ENCODE measurements at regions not wholly inside any gene's neighbourhood (a gene's known extent, or its start where the extent isn't known, plus 50 kb on each side); places are given as distances from the start of the nearest gene placed in this dataset.

DNA sequence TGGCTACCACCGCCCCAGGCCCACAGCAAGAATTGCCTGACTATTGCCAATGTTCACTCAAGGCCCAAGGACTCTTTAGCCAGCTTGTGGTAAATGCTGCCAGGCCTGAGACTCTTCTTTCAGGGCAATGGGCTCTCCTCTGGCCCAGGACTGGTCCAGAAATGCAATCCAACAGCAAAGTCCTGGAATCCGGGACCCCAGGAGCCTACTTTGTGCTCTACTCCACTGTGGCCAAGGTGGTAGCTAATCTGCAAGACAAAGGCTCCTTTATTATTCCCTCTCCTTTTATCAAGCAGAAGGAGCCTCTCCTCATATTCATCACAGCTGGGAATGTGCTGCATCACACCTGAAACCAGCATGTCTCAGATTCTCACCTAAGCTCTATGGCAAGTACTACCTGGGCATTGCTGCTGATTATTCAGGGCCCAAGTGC, 107.6 kb upstream of the PRSS58 start:
- DNase-seq (ENCODE audit: low spot score), result no peak

DNA sequence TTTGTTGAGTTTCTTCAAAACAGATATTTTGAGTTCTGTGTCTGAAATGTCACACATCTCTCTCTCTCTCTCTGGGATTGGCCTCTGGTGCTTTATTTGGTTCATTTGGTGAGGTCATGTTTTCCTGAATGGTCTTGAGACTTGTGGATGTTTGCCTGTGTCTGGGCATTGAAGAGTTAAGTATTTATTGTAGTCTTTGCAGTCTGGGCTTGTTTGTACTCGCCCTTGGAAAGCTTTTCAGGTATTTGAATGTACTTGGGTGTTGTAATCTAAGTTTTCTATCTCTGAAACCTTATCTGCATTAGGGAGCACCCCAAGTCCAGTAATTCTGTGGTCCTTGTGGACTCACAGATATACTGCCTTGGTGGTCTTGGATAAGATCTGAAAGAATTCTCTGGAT, 106.7 kb upstream of the PRSS58 start:
- DNase-seq (ENCODE audit: low spot score), result no peak

DNA sequence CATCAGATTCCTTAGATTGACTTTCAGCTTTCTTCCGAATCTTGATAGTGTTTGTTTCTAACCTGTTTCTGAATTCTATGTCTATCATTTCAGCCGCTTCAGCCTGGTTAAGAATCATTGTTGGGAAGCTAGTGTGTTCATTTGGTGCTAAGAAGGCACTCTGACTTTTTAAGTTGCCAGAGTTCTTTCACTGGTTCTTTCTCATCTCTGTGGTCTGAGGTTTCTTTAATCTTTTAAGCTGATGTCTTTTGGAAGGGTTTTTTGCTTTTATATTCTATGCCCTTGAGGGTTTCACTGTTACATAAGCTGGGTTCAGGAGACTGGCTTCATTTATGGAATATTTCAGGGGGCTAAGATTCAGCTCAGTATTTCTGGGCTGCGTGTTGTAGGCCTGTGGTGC, 104.5 kb upstream of the PRSS58 start:
- no peak for DNase-seq (ENCODE audit: low spot score)

DNA sequence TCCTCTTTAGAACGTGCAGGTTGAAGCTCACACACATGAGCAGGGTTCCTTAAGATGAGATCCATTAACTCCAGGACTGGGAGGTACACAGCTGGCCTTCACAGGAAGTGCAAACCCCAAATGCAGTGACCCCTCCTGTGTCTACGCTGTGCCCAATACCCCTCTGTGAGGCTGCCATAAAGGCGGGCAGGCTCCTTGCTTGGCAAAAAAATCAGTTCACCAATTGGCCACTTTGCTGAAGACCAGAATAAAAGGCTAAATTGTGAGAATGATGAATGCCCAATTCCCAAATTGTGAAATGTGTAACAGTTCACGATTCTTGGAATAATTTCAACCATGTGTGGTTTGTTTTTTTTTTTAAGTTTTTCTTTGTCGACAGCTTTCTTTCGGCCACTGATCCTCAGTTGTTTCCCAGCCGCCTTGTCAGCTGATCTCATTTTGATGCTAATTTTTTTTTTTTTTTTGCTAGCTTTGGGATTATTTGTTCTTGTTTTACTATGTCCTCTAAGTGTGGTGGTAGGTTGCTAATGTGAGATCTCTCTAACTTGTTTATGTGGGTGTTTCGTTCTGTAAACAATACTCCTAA, 101.9 kb upstream of the PRSS58 start:
- no peak for DNase-seq (ENCODE audit: low spot score)

DNA sequence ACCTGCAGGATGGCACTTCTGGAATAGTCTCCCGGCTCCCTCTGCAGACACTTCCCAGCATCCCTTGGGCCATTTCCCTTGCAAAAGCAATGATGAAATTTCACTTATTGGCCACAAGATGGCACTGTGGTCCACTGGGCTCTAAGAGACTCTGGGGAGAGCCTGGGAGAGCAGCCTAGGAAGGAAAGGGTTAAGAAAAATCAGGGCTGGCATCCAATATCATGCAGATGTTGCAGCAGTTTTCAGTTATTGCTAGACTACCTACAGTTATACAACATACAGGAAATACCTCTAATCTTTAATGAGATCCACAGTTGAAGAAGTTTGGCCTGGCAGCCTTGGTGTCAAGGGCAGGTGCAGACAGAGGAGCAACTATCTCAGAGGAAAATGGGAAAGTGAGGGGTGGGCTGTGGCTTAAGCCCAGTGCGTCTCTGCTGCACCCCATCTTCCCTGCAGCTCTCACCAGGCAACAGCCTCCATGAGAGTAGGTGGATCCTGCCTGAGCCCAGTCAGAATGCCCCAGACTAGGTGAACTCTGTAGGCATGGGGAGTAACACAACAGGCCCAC, 100.2 kb upstream of the PRSS58 start:
- peak; percentile 80 for DNase-seq (ENCODE audit: low spot score)

DNA sequence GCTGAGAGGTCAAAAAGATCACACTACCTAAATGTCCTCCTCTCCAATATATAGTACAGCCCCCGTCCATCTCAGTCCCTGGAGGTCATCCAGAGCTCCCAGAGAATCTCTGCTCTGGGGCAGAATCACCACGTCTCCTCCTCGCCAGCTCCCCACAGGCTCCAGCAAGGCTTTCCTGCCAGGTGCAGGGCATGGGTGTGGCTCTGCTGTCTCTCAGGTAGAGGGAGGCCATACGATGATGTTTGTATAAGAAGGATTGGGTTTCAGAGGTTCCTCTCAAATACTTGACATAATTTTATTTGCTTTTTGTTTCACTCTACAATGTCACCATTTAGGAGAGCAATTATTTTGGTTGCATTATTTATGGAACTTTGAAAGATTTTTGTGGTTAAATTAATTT, 98.3 kb upstream of the PRSS58 start:
- DNase-seq (ENCODE audit: low spot score), result no peak

DNA sequence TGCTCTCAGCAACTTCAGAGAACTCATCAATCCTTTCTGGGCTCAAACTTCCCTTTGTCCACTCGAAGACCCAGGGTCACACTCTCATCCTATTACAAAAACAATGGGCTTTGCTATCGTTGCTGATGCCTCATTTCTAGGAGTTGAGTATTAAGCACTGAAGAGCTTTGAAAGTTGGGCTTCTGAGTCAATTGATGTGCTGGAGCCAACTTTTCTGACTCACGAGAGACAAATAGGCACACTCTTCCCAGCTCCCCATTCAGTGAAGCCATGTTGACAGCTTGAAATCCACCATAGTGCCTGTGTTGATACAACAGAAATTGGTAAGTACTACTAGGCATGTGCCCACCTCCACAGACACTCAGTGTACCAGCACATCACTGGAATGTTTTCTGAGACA, 97.5 kb upstream of the PRSS58 start:
- peak; percentile 61 for DNase-seq (ENCODE audit: low spot score)

DNA sequence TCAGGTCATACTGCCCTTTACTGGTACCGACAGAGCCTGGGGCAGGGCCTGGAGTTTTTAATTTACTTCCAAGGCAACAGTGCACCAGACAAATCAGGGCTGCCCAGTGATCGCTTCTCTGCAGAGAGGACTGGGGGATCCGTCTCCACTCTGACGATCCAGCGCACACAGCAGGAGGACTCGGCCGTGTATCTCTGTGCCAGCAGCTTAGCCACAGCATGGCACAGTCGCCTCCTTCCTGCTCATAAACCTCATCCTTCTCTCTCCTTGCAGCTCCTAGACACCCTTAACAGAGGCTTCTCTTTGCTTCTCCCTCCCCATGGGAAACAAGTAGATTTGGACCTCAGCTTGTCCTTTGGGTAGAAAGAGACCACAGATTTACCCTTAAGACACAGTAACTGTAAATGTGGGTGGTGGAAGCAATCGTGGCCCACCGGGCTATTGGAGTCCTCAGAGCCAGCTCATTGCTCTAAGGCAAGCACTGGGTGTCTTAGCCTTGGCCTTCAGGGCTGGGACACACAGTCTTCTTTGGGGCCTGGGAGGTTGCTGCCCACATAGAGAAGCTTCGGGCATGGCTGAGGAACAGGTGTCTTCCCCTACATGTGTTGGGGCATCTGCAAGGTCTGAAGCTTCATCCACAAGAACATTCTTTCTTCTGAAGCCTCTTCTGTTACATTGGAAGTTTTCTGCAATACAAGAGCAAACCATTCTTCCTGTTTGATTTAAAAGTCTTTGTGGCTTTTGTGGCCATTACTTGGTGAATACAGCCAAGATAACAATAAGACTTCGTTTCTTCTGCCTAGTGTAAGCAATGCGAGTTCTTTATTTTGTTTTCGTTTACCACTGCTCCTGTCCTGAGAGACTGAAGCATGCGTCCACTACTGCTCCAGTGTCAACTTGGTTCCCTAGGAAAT, 95.5 kb upstream of the PRSS58 start:
- no peak for DNase-seq (ENCODE audit: low spot score)

DNA sequence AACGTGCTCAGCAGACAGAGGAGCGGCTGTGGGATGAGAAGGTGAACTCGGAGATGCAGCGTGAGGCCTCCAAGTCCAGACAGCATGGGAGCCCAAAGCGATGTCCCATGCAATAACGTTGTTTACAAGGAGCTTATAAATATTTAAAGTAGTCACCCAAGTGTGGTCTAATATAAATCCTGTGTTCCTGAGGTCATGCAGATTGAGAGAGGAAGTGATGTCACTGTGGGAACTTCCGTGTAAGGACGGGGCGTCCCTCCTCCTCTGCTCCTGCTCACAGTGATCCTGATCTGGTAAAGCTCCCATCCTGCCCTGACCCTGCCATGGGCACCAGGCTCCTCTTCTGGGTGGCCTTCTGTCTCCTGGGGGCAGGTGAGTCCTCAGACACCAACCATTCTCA, 94.7 kb upstream of the PRSS58 start:
- no peak for DNase-seq (ENCODE audit: low spot score)

DNA sequence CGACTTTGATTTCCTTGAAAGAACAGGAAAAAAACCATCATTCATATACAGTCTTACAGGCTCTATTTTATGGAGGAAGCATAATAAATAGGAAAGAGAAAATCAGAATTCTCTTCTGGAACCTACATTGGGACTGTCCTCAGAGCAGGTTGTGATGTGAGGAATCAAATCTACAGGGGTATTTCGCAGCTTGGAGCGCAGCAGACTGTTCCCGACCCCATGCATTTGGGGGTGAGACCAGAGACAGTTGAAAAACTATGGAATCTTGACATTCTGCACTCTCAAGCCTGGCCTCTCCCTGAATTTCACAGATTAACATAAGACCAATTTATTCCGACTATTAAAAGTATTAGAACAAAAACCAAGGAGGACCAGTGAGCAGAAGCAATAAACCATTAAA, 93.3 kb upstream of the PRSS58 start:
- no peak for DNase-seq (ENCODE audit: low spot score)

DNA sequence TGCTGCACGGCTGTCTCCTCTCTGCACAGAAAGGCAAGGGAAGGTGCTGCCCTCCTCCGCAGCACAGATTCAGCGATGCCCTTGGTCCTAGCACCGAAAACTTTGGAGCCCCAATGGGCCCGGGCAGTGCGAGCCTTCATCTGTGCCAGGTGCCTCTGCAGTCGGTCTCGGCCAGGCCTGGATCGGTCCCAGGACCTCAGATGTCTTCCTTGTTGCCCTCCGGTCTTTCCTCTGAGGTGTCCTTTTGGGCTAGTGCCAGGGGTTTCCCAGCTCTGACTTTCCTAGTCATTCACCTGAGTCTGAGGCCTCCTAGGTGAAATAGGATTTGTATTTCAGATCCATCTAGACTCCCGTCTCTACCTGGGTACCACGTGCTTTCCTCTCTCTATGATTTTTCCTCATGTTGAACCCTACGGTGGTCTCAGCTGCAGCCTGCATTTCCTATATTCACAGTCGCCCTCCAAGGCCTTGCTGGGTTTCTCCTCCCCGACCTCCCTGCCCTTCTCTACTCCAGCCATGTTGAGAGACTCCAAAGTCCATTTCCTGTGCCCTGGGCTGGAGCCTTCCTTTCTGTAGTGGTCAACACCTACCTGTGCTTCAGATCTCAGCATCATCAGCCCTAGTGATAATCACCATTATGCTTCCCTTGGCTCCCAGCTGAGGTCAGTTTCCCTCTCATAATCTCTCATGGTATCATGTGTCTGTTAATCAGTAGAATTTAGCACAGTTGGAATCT, 92.0 kb upstream of the PRSS58 start:
- DNase-seq (ENCODE audit: low spot score), result no peak

DNA sequence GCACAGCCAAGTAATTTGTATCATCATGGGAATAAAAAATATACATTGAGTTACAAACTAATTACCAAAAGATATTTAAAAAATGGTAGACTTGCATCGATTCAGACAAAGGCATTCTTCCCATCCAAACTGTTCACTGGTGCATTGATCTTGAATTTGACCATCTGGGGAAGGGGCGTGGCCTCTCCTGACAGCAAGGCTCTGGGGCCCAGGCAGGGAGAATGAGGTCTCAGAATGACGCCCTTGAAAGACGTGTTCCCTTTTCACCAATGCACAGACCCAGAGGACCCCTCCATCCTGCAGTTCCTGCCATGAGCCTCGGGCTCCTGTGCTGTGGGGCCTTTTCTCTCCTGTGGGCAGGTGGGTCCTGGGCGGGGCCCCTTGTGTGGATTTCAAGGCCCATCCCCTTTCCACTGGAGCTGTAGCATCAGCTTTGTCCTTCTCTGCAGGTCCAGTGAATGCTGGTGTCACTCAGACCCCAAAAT, 91.1 kb upstream of the PRSS58 start:
- DNase-seq (ENCODE audit: low spot score), result no peak

DNA sequence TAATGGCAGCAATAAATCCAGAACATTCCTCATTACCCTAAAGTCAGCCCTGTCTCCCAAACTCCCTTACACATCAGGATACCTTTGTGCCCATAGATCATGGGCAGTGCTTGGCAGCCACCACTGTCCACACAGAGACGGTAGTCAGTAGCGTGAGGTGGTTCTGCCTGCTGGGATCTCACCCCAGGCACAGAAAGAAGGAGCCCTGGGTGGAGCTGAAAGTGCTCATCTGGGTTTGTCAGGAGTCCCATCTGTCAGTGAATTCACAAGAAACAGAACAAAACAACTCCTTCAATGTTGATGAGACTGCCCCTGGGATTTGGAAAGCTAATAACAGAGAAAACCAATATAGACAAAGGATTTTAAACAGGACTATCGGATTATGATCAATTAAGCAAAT, 90.2 kb upstream of the PRSS58 start:
- DNase-seq (ENCODE audit: low spot score), result no peak

DNA sequence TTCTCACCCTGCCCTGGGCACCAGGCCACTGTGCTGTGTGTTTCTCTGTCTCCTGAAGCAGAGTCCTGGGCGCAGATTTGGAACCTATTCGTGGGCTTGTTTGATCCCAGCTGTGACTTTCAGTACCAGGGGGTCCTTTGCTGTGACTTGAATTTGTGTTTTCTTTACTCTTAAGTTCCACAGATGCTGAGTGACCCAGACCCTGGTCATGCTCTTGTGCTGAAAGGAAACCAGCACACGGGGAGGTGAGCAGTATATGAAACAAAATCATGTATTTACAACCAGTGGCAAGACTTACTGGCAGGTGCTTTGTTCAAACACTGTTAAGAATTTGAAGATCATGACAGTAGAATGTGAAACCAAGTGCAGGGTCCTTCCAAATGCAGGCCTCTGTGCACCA, 89.2 kb upstream of the PRSS58 start:
- DNase-seq (ENCODE audit: low spot score), result no peak

DNA sequence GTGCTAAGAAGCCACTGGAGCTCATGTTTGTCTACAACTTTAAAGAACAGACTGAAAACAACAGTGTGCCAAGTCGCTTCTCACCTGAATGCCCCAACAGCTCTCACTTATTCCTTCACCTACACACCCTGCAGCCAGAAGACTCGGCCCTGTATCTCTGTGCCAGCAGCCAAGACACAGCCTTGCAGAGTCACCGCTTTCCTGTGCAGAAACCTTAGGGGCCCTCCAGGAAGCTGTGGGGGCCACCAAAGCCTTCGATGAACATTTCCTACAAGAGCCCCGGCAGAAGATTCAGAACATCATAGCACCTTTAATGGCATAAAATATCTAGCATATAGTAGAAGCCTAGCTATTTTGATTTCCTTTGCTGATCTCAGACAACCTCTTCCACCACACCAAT, 88.0 kb upstream of the PRSS58 start:
- no peak for DNase-seq (ENCODE audit: low spot score)

DNA sequence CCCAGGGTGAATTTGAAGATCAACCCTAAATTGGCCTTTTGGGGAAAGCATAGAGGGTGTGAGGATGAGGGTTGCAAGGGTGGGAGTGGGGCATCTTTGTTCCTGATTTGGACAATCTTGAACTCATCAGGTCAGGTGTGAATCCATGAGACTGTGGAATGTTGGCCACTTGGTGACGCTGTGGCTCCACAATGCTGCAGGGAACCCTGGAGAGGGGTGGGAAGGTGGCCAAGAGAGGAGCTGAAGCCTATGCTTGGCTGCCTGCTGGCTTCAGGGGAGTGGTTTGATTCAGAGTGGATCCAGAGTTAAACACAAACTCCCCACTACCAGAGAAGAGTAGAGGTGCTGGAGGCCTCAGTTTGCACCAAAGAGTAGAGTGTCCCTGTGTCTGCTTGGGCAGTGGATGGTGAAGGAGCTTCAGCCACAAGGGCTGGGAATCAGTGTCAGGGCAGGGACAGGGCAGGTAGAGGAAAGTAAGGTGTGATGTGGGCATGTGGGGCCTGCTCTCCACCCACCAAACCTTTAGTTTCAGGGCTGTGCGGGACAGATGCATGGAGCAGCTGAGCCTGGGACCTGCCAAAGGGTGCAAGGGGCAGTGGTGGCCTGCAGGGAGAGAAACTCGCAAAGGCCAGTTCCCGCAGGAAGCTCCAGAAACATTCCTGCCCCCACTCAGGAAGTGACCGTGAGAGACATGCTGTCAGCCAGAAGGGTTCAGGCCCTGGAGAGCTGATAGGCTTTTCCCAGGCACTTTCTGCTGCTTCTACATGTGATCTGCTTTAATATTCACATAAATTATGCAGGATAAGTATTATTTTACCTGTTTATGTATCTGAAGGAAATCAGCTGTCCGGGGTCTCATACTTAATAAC, 81.0 kb upstream of the PRSS58 start:
- peak; percentile 53 for DNase-seq (ENCODE audit: low spot score)

DNA sequence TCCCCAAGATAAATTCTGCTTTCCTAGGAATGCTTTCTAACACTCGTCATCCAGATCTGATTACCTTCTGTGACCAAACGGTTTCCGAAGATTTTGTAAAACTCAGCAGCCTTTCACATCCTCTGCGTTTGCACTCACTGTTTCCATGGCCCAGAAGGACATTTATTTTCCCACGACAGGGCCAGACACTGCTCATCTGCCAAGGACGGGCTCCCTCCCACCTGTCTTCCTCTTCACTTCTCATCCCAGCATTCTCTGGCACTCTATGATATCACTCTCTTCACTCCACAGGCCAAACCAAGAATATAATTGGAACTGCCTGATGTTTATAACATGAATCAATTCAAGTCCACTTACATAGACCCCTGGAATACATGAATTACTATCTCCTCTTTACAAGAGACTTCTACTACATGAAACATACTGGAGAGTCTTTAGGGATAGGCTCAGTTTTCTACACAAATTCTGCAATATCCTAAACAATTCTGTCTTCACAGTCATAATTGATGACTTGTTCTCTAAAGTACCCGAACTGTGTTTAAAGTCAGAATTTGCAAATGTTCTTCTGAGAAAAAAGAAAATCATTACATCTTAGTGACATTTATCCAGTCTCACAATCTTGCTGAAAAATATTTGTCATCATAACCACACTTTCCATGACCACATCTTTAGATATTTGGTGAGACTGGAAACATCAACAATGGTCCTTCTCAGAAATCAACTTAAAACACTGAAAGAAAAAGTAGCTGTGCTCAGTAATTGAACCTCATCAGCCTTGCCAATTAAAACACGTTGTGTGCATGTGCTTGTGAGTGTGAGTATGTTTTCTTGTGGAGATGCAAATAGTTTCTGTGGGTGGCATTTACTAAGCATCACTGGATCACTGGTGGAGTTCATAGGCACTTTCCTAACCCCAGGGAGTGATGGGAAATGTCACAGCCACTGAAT, 79.5 kb upstream of the PRSS58 start:
- DNase-seq (ENCODE audit: low spot score), result no peak

DNA sequence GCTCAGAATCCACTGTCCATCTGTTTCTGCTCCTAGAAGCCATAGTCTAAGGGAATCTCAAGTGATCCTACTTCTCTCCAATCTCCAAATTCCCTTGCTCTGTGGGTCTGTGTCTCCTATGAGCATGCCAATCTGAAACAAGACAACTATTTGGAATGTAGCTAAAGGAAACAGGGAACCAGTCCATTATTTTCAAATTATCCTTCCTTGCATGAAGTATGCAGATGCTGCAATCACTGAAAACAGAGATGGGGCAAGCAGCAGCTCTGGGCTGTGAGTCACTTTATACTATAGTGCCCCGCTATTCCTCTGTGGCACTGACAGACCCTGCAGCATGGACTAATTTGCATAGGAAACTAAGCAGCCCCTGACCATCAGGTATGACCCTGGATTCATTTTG, 76.9 kb upstream of the PRSS58 start:
- DNase-seq (ENCODE audit: low spot score), result no peak

DNA sequence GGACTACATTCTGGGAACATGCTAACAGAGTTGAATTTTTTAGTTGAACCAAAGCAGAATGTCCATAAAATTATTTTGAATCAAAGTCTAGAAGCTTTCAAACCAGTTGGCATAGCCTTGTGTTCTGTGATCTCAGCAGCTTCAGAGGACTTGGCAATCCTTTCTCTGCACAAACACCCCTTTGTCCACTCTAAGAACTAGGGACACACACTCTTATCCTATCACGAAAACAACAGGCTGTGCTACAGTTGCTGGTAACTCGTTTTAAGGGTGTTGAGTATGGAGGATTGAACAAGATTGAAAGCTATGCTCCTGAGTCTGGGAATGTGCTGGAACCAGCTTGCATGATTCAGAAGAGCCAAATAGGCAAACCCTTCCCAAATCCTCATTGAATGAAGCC, 76.4 kb upstream of the PRSS58 start:
- DNase-seq (ENCODE audit: low spot score), result peak; percentile 84

DNA sequence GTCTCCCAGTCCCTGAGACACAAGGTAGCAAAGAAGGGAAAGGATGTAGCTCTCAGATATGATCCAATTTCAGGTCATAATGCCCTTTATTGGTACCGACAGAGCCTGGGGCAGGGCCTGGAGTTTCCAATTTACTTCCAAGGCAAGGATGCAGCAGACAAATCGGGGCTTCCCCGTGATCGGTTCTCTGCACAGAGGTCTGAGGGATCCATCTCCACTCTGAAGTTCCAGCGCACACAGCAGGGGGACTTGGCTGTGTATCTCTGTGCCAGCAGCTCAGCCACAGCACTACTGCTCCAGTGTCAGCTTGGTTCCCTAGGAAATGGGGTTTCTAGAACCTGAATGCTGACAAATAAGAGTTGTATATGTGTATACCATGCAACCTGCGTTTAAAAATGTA, 74.6 kb upstream of the PRSS58 start:
- no peak for DNase-seq (ENCODE audit: low spot score)

Data from Ammon's horn (tissue), 1 donor.